PC-3 (cell line): ENCODE measurements at regions not wholly inside any gene's neighbourhood (a gene's known extent, or its start where the extent isn't known, plus 50 kb on each side); places are given as distances from the start of the nearest gene placed in this dataset.

Experiments used
- CTCF ChIP-seq: fragments of 300-600 bp; sonication (generic); conservative IDR thresholded peaks from 2 replicates; pipeline ENCODE4 v1.5.1; 2017; ENCODE audit warnings: antibody characterized with exemption, low read depth, mild to moderate bottlenecking, low read length
- EZH2 ChIP-seq: fragments of 300-600 bp; sonication (generic); IDR thresholded peaks from one replicate; pipeline ENCODE4 v1.6.1; 2017; ENCODE audit warnings: antibody characterized with exemption, mild to moderate bottlenecking, low read length; ENCODE audit not compliant: unreplicated experiment
- EZH2phosphoT487 ChIP-seq: fragments of 300-600 bp; sonication (generic); IDR thresholded peaks from 2 replicates; pipeline ENCODE4 v1.6.1; 2018; ENCODE audit warnings: mild to moderate bottlenecking, antibody characterized with exemption, low read length, borderline replicate concordance

GRCh38 chr5:124683917-124684555 is 62.4 kb downstream of the ZNF608 start:
- no peak for TF ChIP-seq CTCF
- TF ChIP-seq EZH2: no peak
- no peak for TF ChIP-seq EZH2phosphoT487
